Gastroesophageal sphincter (tissue), 3 donors: ENCODE measurements at regions not wholly inside any gene's neighbourhood (a gene's known extent, or its start where the extent isn't known, plus 50 kb on each side); places are given as distances from the start of the nearest gene placed in this dataset.

ENCODE experiments used
- POLR2A ChIP-seq, 2 donors: fragments of 450-650 bp; IDR thresholded peaks; one replicate each; pipeline ENCODE4 v1.6.1; 2017; ENCODE audit warnings: antibody characterized with exemption in 2 of 2, mild to moderate bottlenecking in 2 of 2, moderate library complexity in 1 of 2
- TF ChIP-seq, protein P1 (sequence below), 4 experiments: fragments of 200-600 bp in 2 of 4; fragments of 450-650 bp in 2 of 4; sonication (generic) in 1 of 4; IDR thresholded peaks; one replicate each; pipeline ENCODE4 v1.5.1; 2017 to 2019; ENCODE audit warnings: antibody characterized with exemption in 4 of 4, mild to moderate bottlenecking in 2 of 4, moderate library complexity in 2 of 4

DNA sequence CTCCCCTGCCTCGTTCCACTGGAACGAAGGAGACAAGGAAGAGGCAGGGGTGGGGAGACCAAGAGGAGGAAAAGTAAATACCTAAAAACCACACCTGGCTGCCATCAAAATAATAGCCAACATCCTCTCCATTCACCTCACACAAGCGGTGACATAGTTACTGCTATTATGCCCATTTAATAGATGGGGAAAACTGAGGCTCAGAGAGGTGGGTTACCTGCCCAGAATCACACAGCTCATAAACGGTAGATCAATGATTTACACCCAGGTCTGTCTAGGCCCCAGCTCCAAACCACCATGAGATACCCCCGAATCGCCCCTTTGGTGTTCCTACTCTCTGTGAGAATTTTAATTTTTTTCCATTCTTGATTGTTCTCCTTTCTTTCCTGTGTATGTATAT, 253.8 kb downstream of the BMP7 start:
- TF ChIP-seq, protein P1, sequence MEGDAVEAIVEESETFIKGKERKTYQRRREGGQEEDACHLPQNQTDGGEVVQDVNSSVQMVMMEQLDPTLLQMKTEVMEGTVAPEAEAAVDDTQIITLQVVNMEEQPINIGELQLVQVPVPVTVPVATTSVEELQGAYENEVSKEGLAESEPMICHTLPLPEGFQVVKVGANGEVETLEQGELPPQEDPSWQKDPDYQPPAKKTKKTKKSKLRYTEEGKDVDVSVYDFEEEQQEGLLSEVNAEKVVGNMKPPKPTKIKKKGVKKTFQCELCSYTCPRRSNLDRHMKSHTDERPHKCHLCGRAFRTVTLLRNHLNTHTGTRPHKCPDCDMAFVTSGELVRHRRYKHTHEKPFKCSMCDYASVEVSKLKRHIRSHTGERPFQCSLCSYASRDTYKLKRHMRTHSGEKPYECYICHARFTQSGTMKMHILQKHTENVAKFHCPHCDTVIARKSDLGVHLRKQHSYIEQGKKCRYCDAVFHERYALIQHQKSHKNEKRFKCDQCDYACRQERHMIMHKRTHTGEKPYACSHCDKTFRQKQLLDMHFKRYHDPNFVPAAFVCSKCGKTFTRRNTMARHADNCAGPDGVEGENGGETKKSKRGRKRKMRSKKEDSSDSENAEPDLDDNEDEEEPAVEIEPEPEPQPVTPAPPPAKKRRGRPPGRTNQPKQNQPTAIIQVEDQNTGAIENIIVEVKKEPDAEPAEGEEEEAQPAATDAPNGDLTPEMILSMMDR (IDR thresholded peaks at IDR 0.05), result no peak
- TF ChIP-seq POLR2A (IDR thresholded peaks at IDR 0.05), result no peak
